GM12873 (cell line): ENCODE measurements at regions not wholly inside any gene's neighbourhood (a gene's known extent, or its start where the extent isn't known, plus 50 kb on each side); places are given as distances from the start of the nearest gene placed in this dataset.

Experiments used
- CTCF ChIP-seq: IDR thresholded peaks from 2 replicates; pipeline ENCODE4 v1.5.1; 2012; ENCODE audit warnings: low read depth, mild to moderate bottlenecking, moderate library complexity, low read length, control low read depth; ENCODE audit not compliant: insufficient read depth; ENCODE audit errors: missing control alignments

DNA sequence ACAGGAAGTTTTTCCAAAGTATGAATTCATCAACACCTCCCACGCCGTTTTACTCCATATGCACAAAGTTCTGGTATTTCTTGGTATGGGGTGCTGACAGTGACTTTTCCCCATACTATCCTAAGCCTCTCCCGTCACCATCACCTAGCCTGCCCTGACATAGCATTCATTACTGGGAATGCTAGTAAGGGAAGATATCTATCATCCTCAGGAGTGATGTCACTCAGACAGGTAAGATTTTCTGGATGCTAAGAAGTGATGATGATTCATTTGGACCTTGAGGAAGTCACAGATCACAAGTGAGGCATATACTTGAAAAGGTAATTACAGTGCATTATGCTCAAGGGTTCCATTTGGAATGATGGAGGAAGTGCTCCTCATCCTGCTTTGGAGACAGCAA is 355.1 kb upstream of the STAC start:
- TF ChIP-seq CTCF: no peak

DNA sequence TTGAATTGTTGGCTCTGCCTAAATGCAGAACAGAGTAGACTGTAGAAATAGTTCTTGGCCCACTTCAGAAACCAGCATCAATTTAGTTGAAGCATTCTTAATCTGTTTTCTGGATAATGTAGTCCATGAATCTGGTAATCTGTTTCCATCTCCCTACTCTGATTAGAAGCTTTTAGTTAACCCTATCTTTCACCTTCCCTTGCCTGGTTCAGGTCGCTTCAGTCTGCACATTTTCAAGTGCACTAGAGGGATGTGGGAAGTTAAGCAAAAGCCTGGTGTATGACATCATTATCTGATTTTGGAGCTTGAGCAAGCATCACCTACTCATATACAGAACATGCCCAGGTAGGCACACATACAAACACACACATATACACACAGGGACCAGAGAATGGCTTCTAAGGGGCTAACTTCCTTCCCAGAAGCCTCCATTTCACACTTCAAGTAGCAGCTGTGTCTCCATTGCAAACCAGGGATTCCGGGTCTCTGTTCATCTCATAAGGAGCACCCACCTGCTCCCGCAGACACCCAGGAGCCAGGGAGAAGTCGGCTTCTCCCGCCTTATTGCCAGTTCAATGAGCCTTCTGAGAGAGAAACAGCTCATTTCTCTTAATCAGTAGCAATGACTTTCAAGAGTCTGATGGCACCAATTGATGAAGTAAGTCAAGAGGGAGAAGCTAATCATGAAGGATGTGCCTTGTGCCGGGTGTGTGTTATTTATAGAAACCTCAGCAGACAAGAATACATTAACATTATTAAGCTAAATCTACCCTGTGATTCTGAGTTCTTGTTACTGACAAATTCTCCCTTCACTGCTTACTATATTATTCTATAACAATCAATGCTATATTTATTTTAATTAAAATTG is 347.9 kb upstream of the STAC start:
- TF ChIP-seq CTCF: no peak

- no peak for TF ChIP-seq CTCF
Measured at GRCh38 chr3:36058404-36059030, 321.8 kb upstream of the STAC start.

- TF ChIP-seq CTCF: no peak
Measured at GRCh38 chr3:36060950-36061349, 319.4 kb upstream of the STAC start.

DNA sequence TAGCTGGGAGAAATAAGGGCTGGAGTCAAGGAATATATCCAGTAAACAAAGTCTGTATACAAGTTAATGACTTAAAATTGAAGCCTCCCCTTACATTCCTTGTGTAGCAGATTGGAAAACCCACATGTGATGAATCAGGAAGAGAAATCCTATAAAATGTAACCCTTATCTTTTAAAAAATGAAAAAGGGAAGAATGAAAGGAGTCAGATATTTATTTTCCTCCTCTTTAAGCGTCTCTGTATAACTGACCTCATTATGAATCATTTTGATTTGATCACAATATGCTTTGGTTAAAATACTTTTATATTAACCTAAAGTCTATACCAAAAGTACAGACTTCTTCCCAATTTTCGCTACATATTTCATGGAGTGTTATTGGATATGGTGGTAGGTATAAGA is 316.3 kb upstream of the STAC start:
- TF ChIP-seq CTCF: no peak

- no peak for TF ChIP-seq CTCF
Measured at GRCh38 chr3:36065321-36065720, 315.0 kb upstream of the STAC start.

DNA sequence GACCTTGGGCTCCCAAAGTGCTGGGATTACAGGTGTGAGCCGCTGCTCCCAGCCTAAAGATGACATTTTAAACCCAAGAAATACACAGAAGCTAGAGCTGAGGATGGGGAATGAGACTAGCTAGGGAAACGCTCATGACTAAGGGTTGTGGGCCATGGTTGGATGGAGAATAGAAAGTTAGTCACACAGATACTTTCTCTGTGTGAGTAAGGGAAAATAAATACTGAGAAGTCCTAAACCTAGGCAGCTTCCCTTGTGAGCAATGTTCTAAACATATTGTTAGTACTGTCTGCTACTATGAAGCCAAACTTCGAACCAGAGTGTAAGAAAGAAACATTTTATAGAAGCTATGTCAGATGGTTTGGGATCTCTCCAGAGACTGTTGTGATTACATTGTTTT is 304.8 kb upstream of the STAC start:
- no peak for TF ChIP-seq CTCF
